Activated naive CD8-positive, alpha-beta T cell treated with anti-CD3 and anti-CD28 coated beads for 36 hours (primary cell): ENCODE measurements at regions not wholly inside any gene's neighbourhood (a gene's known extent, or its start where the extent isn't known, plus 50 kb on each side); places are given as distances from the start of the nearest gene placed in this dataset.

ENCODE experiments used
- DNase-seq: peaks from one replicate; pipeline ENCODE4 v3.0.0; 2021
- H3K27ac Mint-ChIP-seq: one replicate; pipeline ENCODE4 v1.8.0; 2022; ENCODE audit warnings: mild to moderate bottlenecking, moderate library complexity, mixed read lengths
- H3K27me3 Mint-ChIP-seq: one replicate; pipeline ENCODE4 v1.8.0; 2022; ENCODE audit warnings: mild to moderate bottlenecking, mixed read lengths
- H3K36me3 Mint-ChIP-seq: one replicate; pipeline ENCODE4 v1.8.0; 2021; ENCODE audit warnings: mild to moderate bottlenecking, mixed read lengths
- H3K4me1 Mint-ChIP-seq: one replicate; pipeline ENCODE4 v1.8.0; 2021; ENCODE audit warnings: mixed read lengths
- H3K4me3 Mint-ChIP-seq: one replicate; pipeline ENCODE4 v1.8.0; 2022; ENCODE audit warnings: mild to moderate bottlenecking, moderate library complexity, mixed read lengths
- H3K9me3 Mint-ChIP-seq: one replicate; pipeline ENCODE4 v1.8.0; 2022; ENCODE audit warnings: mixed read lengths

DNA sequence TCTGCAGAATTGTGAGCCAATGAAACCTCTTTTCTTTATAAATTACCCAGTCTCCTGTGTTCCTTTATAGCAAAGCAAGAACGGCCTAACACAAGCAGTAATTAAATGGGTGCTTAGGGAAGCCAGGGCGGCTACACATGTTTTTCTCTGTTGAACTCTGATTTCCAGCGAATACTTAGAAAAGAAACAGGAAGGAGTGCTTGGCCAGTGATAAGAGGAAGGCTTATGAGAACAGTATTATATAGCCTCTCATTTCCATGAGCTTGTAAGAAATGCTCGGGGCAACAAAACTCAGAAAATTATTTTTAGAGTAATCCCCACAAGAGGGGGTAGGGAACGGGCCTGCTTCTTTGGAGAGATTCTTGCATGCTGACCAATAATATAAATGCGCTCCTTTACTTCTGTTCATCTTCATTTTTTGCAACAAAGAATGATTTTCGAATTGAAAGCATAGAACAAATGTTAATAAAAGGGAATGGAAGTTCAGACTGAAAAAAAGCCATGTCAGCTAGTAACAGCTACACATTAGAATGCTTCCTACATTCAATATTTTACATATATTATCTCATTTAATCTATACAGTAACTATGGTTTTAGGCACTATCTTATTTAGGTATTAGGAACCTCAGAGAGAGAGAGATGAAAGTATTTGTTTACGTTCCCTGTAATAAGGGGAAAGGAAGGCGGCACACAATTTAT, 49.7 kb upstream of the CCDC85A start:
- Mint-ChIP-seq H3K4me1 (no peaks in the 10 kb centered on the region), H3K36me3 (no peaks in the 10 kb centered on the region), H3K27me3 (no peaks in the 10 kb centered on the region), H3K9me3 (peaks cover 1% of the 10 kb centered on the region), H3K4me3 (no peak overlapping the region), H3K27ac (no peak overlapping the region)
- no peak for DNase-seq
